ENCODE measurements at regions not wholly inside any gene's neighbourhood (a gene's known extent, or its start where the extent isn't known, plus 50 kb on each side); places are given as distances from the start of the nearest gene placed in this dataset.

DNA sequence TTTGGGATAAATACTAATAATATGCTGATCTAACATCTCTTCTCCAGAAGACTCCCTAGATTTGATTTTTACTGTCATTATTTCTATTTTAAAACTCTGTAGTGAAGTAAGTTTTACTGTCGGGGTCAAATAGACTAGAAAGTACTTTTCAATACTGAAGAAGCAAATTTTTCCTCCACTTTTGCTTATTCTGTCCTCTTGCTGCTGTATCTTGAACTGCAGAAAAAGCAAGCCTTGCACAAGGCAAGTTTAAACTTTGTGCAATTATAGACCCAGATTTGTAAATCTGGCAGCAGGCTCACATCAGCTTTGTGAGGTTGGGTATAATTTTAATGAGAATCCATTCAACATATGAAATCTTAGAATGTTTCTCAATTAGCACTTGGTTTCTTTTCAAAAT is 151.1 kb upstream of the ETS2 start (continued):
- no peak for TF ChIP-seq PTBP1 (IDR thresholded peaks at IDR 0.05; ENCODE audit: low read depth, low read length, poor library complexity, severe bottlenecking)
- TF ChIP-seq SP4 (CRISPR knock-in tag; IDR thresholded peaks at IDR 0.05) = no peak
- TF ChIP-seq ZNF775 (CRISPR knock-in tag; IDR thresholded peaks at IDR 0.05; ENCODE audit: borderline replicate concordance) = no peak
- no peak for TF ChIP-seq SALL2 (CRISPR knock-in tag; IDR thresholded peaks at IDR 0.05)
- TF ChIP-seq ZNF136 (CRISPR knock-in tag; IDR thresholded peaks at IDR 0.05; ENCODE audit: low read depth) = no peak
- TF ChIP-seq, protein P1, sequence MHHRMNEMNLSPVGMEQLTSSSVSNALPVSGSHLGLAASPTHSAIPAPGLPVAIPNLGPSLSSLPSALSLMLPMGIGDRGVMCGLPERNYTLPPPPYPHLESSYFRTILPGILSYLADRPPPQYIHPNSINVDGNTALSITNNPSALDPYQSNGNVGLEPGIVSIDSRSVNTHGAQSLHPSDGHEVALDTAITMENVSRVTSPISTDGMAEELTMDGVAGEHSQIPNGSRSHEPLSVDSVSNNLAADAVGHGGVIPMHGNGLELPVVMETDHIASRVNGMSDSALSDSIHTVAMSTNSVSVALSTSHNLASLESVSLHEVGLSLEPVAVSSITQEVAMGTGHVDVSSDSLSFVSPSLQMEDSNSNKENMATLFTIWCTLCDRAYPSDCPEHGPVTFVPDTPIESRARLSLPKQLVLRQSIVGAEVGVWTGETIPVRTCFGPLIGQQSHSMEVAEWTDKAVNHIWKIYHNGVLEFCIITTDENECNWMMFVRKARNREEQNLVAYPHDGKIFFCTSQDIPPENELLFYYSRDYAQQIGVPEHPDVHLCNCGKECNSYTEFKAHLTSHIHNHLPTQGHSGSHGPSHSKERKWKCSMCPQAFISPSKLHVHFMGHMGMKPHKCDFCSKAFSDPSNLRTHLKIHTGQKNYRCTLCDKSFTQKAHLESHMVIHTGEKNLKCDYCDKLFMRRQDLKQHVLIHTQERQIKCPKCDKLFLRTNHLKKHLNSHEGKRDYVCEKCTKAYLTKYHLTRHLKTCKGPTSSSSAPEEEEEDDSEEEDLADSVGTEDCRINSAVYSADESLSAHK (CRISPR knock-in tag; IDR thresholded peaks at IDR 0.05; ENCODE audit: borderline replicate concordance) = no peak
- no peak for TF ChIP-seq HMG20B (CRISPR knock-in tag; conservative IDR thresholded peaks at IDR 0.05)
- TF ChIP-seq NFIC (IDR thresholded peaks at IDR 0.05; ENCODE audit: low read length) = no peak

DNA sequence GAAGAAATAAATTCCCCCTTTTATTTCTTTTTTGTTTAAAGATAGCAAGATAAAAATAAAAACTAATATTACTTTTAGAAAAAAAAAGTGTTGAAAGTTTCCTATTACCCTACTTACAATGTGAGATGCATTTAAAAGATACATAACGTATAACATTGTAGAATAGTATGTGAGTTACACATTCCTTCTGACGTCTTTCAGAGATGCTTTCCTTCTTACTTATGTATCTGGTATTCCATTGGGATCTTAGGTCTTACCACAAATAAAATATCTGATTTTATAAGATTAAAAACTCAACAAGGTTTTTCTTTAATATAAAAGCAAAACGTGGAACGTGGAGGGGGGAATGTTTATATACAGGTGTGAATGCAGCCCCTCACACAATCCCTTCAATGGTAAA is 147.2 kb upstream of the ETS2 start:
- H3K4me2 ChIP-seq (ENCODE audit: low read depth, low read length) = no peak overlapping the region
- intact Hi-C loops (cut with micrococcal nuclease; ENCODE audit: unreplicated experiment) (no loop called here), in situ Hi-C loops (cut with HindIII; ENCODE audit: extremely low pct_ligation_motif_present, low pct_unique_long_range_greater_than_20kb) (no loop called here)
- no peak overlapping the region for H3K4me3 ChIP-seq (replicated peaks in 1 of 3; ENCODE audit: insufficient read depth in 1 of 3, low read depth in 2 of 3, low read length in 3 of 3)
- H3K27me3 ChIP-seq (ENCODE audit: control insufficient read depth in 1 of 2, insufficient read depth in 2 of 2, low read length in 2 of 2) = peaks cover 4 to 63% of the 10 kb centered on the region in 2 experiments; a peak in 3 of 5 replicates
- ChIA-PET POLR2A (no interaction called here), CTCF (ENCODE audit: low intra/inter-chr PET ratio, low total read pairs) (no interaction called here)
- no TSS peak for BruUV-seq (replicated peaks)
- H3K4me1 ChIP-seq (ENCODE audit: insufficient read depth, low read length) = no peaks in the 10 kb centered on the region
- TF ChIP-seq, protein P2, sequence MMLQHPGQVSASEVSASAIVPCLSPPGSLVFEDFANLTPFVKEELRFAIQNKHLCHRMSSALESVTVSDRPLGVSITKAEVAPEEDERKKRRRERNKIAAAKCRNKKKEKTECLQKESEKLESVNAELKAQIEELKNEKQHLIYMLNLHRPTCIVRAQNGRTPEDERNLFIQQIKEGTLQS (CRISPR knock-in tag; IDR thresholded peaks at IDR 0.05) = no peak
- TF ChIP-seq CAMTA2 (CRISPR knock-in tag; IDR thresholded peaks at IDR 0.05; ENCODE audit: borderline replicate concordance) (no peak), ZNF839 (CRISPR knock-in tag; IDR thresholded peaks at IDR 0.05; ENCODE audit: borderline replicate concordance) (no peak), ZNF660 (CRISPR knock-in tag; IDR thresholded peaks at IDR 0.05; ENCODE audit: borderline replicate concordance, low read depth) (no peak), PRPF4 (IDR thresholded peaks at IDR 0.05; ENCODE audit: low read depth, low read length, poor library complexity, severe bottlenecking) (no peak)
- H3K79me2 ChIP-seq (ENCODE audit: insufficient read depth, low read length) = no peaks in the 10 kb centered on the region
- no peak overlapping the region for H2AFZ ChIP-seq (ENCODE audit: low read length)
- DNase-seq (ENCODE audit: low spot score) = no peak
- H3K9ac ChIP-seq (ENCODE audit: insufficient read depth, low read depth, low read length) = no peak overlapping the region
- no peaks in the 10 kb centered on the region for H4K20me1 ChIP-seq (ENCODE audit: insufficient read depth, low read length)
- H3K9me3 ChIP-seq (ENCODE audit: low read length) = no peaks in the 10 kb centered on the region
- H3K36me3 ChIP-seq (replicated peaks in 1 of 2; ENCODE audit: control insufficient read depth in 1 of 2, insufficient read depth in 2 of 2, low read length in 2 of 2) = no peaks in the 10 kb centered on the region
- FAIRE-seq = no peak
- H3K27ac ChIP-seq (ENCODE audit: extremely low read length, insufficient read depth, low read length) = no peak overlapping the region
- no peak for ATAC-seq
- WGBS (ENCODE audit: low lambda C conversion rate) = 16% methylated on average over 4 of the region's 4 CpGs
